Mesothelial cell of epicardium (in vitro differentiated cells): ENCODE measurements at regions not wholly inside any gene's neighbourhood (a gene's known extent, or its start where the extent isn't known, plus 50 kb on each side); places are given as distances from the start of the nearest gene placed in this dataset.

Experiments
- DNase-seq, 2 experiments: peaks; one replicate each; pipeline ENCODE4 v3.0.0; 2021; ENCODE audit warnings: low spot score in 2 of 2; ENCODE audit not compliant: unreplicated experiment in 2 of 2
- H3K27ac Mint-ChIP-seq: 2 replicates; pipeline ENCODE4 v1.8.0; 2021; ENCODE audit warnings: mixed read lengths
- H3K27me3 Mint-ChIP-seq: 2 replicates; pipeline ENCODE4 v1.8.0; 2021; ENCODE audit warnings: low read depth, mixed read lengths
- H3K36me3 Mint-ChIP-seq: 2 replicates; pipeline ENCODE4 v1.8.0; 2021; ENCODE audit warnings: mixed read lengths
- H3K4me1 Mint-ChIP-seq: 2 replicates; pipeline ENCODE4 v1.8.0; 2021; ENCODE audit warnings: mixed read lengths
- H3K4me3 Mint-ChIP-seq: 2 replicates; pipeline ENCODE4 v1.8.0; 2021; ENCODE audit warnings: mild to moderate bottlenecking, moderate library complexity, mixed read lengths
- H3K9me3 Mint-ChIP-seq: 2 replicates; pipeline ENCODE4 v1.8.0; 2021; ENCODE audit warnings: mixed read lengths
- CTCF ChIP-seq: fragments of 200-600 bp; sonication (generic); IDR thresholded peaks from one replicate; pipeline ENCODE4 v1.5.0; 2021; ENCODE audit warnings: antibody characterized with exemption; ENCODE audit not compliant: unreplicated experiment

- Mint-ChIP-seq H3K4me1 (peaks cover 16% of the 10 kb centered on the region), H3K4me3 (no peak overlapping the region), H3K27ac (no peak overlapping the region), H3K36me3 (no peaks in the 10 kb centered on the region), H3K9me3 (no peaks in the 10 kb centered on the region), H3K27me3 (peaks cover 5% of the 10 kb centered on the region)
- no peak for TF ChIP-seq CTCF
- no peak for DNase-seq
These were observed 62.0 kb upstream of the ASAP2 start for GRCh38 chr2:9144617-9145016.

- no peak for DNase-seq
- no peak overlapping the region for H3K4me3 Mint-ChIP-seq
- H3K36me3 Mint-ChIP-seq = no peaks in the 10 kb centered on the region
- peaks cover 16% of the 10 kb centered on the region for H3K4me1 Mint-ChIP-seq
- peaks cover 5% of the 10 kb centered on the region for H3K27me3 Mint-ChIP-seq
- H3K27ac Mint-ChIP-seq = no peak overlapping the region
- H3K9me3 Mint-ChIP-seq = no peaks in the 10 kb centered on the region
- TF ChIP-seq CTCF = no peak
These were observed 62.6 kb upstream of the ASAP2 start for GRCh38 chr2:9144046-9144445.

- no peaks in the 10 kb centered on the region for H3K9me3 Mint-ChIP-seq
- TF ChIP-seq CTCF = no peak
- H3K27ac Mint-ChIP-seq = no peak overlapping the region
- H3K27me3 Mint-ChIP-seq = peaks cover 5% of the 10 kb centered on the region
- DNase-seq = no peak
- H3K36me3 Mint-ChIP-seq = no peaks in the 10 kb centered on the region
- peak overlapping the region; percentile 54 for H3K4me3 Mint-ChIP-seq
- peaks cover 16% of the 10 kb centered on the region for H3K4me1 Mint-ChIP-seq
These were observed 63.3 kb upstream of the ASAP2 start for GRCh38 chr2:9143264-9143815.

- Mint-ChIP-seq H3K4me3 (peak overlapping the region; percentile 54), H3K27ac (no peak overlapping the region), H3K27me3 (peaks cover 5% of the 10 kb centered on the region)
These were observed 63.9 kb upstream of the ASAP2 start for GRCh38 chr2:9142551-9143263.

GRCh38 chr2:9141706-9142460 lies 64.7 kb upstream of the ASAP2 start:
- Mint-ChIP-seq H3K27me3 (peaks cover 5% of the 10 kb centered on the region), H3K4me1 (peaks cover 16% of the 10 kb centered on the region), H3K36me3 (no peaks in the 10 kb centered on the region), H3K4me3 (no peak overlapping the region), H3K9me3 (no peaks in the 10 kb centered on the region), H3K27ac (no peak overlapping the region)
- DNase-seq = no peak
- no peak for TF ChIP-seq CTCF

More at GRCh38 chr2:9142551-9143263, 63.9 kb upstream of the ASAP2 start:
- Mint-ChIP-seq H3K36me3 (no peaks in the 10 kb centered on the region), H3K9me3 (no peaks in the 10 kb centered on the region), H3K4me1 (peaks cover 16% of the 10 kb centered on the region)
- peak; percentile 80 to 98 for DNase-seq
- TF ChIP-seq CTCF = peak; percentile 100
